Lower lobe of right lung (tissue), 2 donors: ENCODE measurements at regions not wholly inside any gene's neighbourhood (a gene's known extent, or its start where the extent isn't known, plus 50 kb on each side); places are given as distances from the start of the nearest gene placed in this dataset.
"Not testable (repeated sequence)": the region's sequence is repeated elsewhere in the genome, so short reads cannot be mapped to it uniquely, and the experiment has no call there.

Experiments
- ATAC-seq, 2 donors: fragments of 200-7000 bp; cut with Tn5 transposase; one replicate each; pipeline ENCODE4 v1.9.1; 2020 to 2022; ENCODE audit warnings: mild to moderate bottlenecking in 2 of 2, moderate library complexity in 2 of 2
- DNase-seq: peaks from one replicate; pipeline ENCODE4 v3.0.0-alpha.2; 2020
- H3K27ac ChIP-seq: fragments of 200-600 bp; one replicate; pipeline ENCODE4 v1.8.0; 2022
- H3K27me3 ChIP-seq: fragments of 200-600 bp; one replicate; pipeline ENCODE4 v1.8.0; 2022; ENCODE audit warnings: low read depth
- H3K36me3 ChIP-seq: fragments of 200-600 bp; one replicate; pipeline ENCODE4 v1.8.0; 2022; ENCODE audit warnings: mild to moderate bottlenecking
- H3K4me1 ChIP-seq: fragments of 200-600 bp; one replicate; pipeline ENCODE4 v1.8.0; 2022
- H3K4me3 ChIP-seq: fragments of 200-600 bp; one replicate; pipeline ENCODE4 v1.8.0; 2022; ENCODE audit warnings: mild to moderate bottlenecking
- H3K9me3 ChIP-seq: fragments of 200-600 bp; one replicate; pipeline ENCODE4 v1.8.0; 2022
- CTCF ChIP-seq: fragments of 200-600 bp; IDR thresholded peaks from one replicate; pipeline ENCODE4 v1.8.0; 2022; ENCODE audit warnings: antibody characterized with exemption, mild to moderate bottlenecking
- intact Hi-C: fragments of 100-400 bp; cut with DNase I; formaldehyde crosslinking; loops from one replicate; pipeline ENCODE4 v1.11.0; 2022
- donor health status: DM: no; HTN: yes; CAD: no; lungs with severe emphysema.

DNA sequence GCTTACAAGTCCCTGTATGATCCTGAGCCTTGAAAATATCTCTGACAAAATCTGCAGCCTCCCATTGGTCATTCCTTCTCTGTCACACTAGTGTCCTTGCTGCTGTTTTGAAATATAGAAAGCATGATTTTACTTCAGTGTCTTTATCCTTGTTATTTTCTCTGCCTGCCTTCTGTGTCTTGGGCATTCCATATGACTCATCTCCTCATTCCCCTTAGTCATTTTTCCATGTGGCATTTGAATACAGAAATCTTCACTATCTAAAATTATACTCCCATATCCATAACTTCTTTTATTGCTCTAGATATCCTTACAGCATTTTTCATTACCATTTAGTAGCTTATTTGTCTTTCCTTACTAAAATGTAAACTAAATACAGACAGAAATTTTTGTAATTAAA lies 205.7 kb upstream of the ZNF337 start:
- H3K9me3 ChIP-seq, H3K4me1 ChIP-seq, H3K27ac ChIP-seq, H3K4me3 ChIP-seq, H3K27me3 ChIP-seq, DNase-seq, H3K36me3 ChIP-seq, ATAC-seq, intact Hi-C loops: not testable (repeated sequence)

DNA sequence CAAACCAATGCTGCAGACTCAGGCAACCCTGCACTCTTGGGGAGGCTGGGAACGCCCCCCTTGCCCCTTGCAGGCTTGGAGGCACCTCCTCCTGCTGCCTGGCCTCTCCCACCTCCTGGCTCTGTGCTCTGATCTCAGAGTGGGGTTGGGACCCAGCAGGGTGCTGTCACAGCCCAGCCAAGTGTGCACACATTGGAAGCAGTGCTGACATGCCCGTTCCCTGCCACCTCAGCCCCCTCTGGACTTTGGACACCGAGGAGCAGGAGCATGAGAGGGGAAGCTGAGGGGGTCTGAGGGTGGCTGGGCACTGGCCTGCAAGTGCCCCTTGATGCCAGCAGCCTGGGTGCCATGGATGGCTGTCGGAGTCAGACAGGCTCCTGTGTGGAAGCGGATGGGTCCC lies 202.0 kb upstream of the ZNF337 start:
- H3K36me3 ChIP-seq, H3K4me1 ChIP-seq, ATAC-seq, H3K27ac ChIP-seq, H3K9me3 ChIP-seq, H3K4me3 ChIP-seq, intact Hi-C loops, H3K27me3 ChIP-seq: not testable (repeated sequence)
- DNase-seq: peak; percentile 38

DNA sequence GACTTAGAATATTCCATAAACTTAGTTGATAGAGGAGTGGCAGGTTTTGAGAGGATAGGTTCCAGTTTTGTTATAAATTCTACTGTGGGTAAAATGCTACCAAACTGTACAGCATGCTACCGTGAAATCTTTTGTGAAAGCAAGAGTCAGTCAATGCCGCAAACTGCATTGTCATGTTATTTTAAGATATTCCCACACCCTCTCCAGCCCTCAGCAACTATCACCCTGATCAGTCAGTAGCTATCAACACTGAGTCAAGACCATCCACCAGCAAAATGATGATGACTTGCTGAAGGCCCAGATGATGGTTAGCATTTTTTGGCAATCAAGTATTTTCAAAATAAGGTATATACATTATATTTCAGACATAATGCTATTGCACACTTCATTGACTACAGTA lies 182.4 kb upstream of the ZNF337 start:
- H3K9me3 ChIP-seq, H3K4me1 ChIP-seq, intact Hi-C loops, DNase-seq, H3K36me3 ChIP-seq, H3K4me3 ChIP-seq, H3K27ac ChIP-seq, ATAC-seq, H3K27me3 ChIP-seq: not testable (repeated sequence)

- DNase-seq: not testable (repeated sequence)
- H3K4me3 ChIP-seq: peak overlapping the region; percentile 52
Measured at GRCh38 chr20:25868650-25868979, 172.0 kb upstream of the ZNF337 start.

GRCh38 chr20:25867776-25868649 lies 171.4 kb upstream of the ZNF337 start:
- H3K27me3 ChIP-seq: no peaks in the 10 kb centered on the region
- intact Hi-C loops: no loop called here
- DNase-seq: peak; percentile 78
- no peaks in the 10 kb centered on the region for H3K9me3 ChIP-seq
- peak; percentile 85 to 89 for ATAC-seq
- no peak for TF ChIP-seq CTCF
- H3K4me3 ChIP-seq: peak overlapping the region; percentile 52
- H3K36me3 ChIP-seq: no peaks in the 10 kb centered on the region
- H3K4me1 ChIP-seq: peaks cover 13% of the 10 kb centered on the region
- H3K27ac ChIP-seq: no peak overlapping the region

More at GRCh38 chr20:25868650-25868979, 172.0 kb upstream of the ZNF337 start:
- H3K27ac ChIP-seq, H3K9me3 ChIP-seq, H3K27me3 ChIP-seq, H3K36me3 ChIP-seq, intact Hi-C loops, H3K4me1 ChIP-seq: not testable (repeated sequence)
- ATAC-seq: peak in 1 of 2 donors; percentile 23

GRCh38 chr20:25867015-25867775 lies 170.5 kb upstream of the ZNF337 start:
- H3K27ac ChIP-seq, DNase-seq, H3K9me3 ChIP-seq, H3K4me3 ChIP-seq, H3K27me3 ChIP-seq, ATAC-seq, H3K36me3 ChIP-seq, intact Hi-C loops: not testable (repeated sequence)
- peaks cover 17% of the 10 kb centered on the region for H3K4me1 ChIP-seq

GRCh38 chr20:25865715-25866656 lies 169.3 kb upstream of the ZNF337 start:
- TF ChIP-seq CTCF: no peak
- H3K4me3 ChIP-seq: peak overlapping the region; percentile 46
- no peak overlapping the region for H3K27ac ChIP-seq
- DNase-seq (peak; percentile 83), ATAC-seq (peak; percentile 43 to 60)
- H3K27me3 ChIP-seq: no peaks in the 10 kb centered on the region
- intact Hi-C loops: no loop called here
- peaks cover 22% of the 10 kb centered on the region for H3K4me1 ChIP-seq
- no peaks in the 10 kb centered on the region for H3K9me3 ChIP-seq
- H3K36me3 ChIP-seq: no peaks in the 10 kb centered on the region

- peaks cover 22% of the 10 kb centered on the region for H3K4me1 ChIP-seq
- H3K9me3 ChIP-seq, intact Hi-C loops, H3K27ac ChIP-seq, H3K36me3 ChIP-seq, ATAC-seq, H3K27me3 ChIP-seq: not testable (repeated sequence)
- DNase-seq: peak; percentile 39
- H3K4me3 ChIP-seq: peak overlapping the region; percentile 46
Measured at GRCh38 chr20:25864963-25865714, 168.5 kb upstream of the ZNF337 start.
